ENCODE measurements at regions not wholly inside any gene's neighbourhood (a gene's known extent, or its start where the extent isn't known, plus 50 kb on each side); places are given as distances from the start of the nearest gene placed in this dataset.

- TF ChIP-seq CTCF (IDR thresholded peaks at IDR 0.05; ENCODE audit: insufficient read depth, low read length) (no peak), REST (IDR thresholded peaks at IDR 0.05; ENCODE audit: insufficient replicate concordance, low read depth) (no peak)
Observed at GRCh38 chr21:35485364-35485763, 436.3 kb upstream of the RUNX1 start.

Measured in HL-60 (cell line).